Activated CD4-positive, alpha-beta T cell treated with anti-CD3 and anti-CD28 coated beads for 36 hours (primary cell): ENCODE measurements at regions not wholly inside any gene's neighbourhood (a gene's known extent, or its start where the extent isn't known, plus 50 kb on each side); places are given as distances from the start of the nearest gene placed in this dataset.

ENCODE experiments used
- ATAC-seq: fragments of 200-7000 bp; cut with Tn5 transposase; one replicate; pipeline ENCODE4 v1.10.0; 2021; ENCODE audit warnings: mild to moderate bottlenecking, moderate library complexity
- CTCF ChIA-PET: fragments of 350-600 bp; sonication (Branson Sonifier 250); formaldehyde crosslinking; loops from one replicate; lab custom pipeline; 2021; ENCODE audit warnings: antibody characterized with exemption; lab: Charles Lee
- POLR2A ChIA-PET: fragments of 350-600 bp; sonication (Branson Sonifier 250); formaldehyde crosslinking; loops from one replicate; lab custom pipeline; 2021; ENCODE audit warnings: antibody characterized with exemption, inconsistent platforms; lab: Charles Lee
- DNase-seq: peaks from one replicate; pipeline ENCODE4 v3.0.0-alpha.2; 2020
- H3K27ac Mint-ChIP-seq: one replicate; pipeline ENCODE4 v1.8.0; 2021; ENCODE audit warnings: mixed read lengths
- H3K27me3 Mint-ChIP-seq: one replicate; pipeline ENCODE4 v1.8.0; 2021; ENCODE audit warnings: mixed read lengths
- H3K36me3 Mint-ChIP-seq: one replicate; pipeline ENCODE4 v1.8.0; 2021; ENCODE audit warnings: low read depth, mixed read lengths
- H3K4me1 Mint-ChIP-seq: one replicate; pipeline ENCODE4 v1.8.0; 2021; ENCODE audit warnings: mixed read lengths
- H3K4me3 Mint-ChIP-seq: one replicate; pipeline ENCODE4 v1.8.0; 2021; ENCODE audit warnings: mild to moderate bottlenecking, moderate library complexity, mixed read lengths
- H3K9me3 Mint-ChIP-seq: one replicate; pipeline ENCODE4 v1.8.0; 2021; ENCODE audit warnings: low read depth, mixed read lengths
- intact Hi-C, 2 experiments: fragments of 100-400 bp; cut with DNase I in 1 of 2; cut with micrococcal nuclease in 1 of 2; formaldehyde crosslinking; loops; one replicate each; pipeline versions ENCODE4 v1.14.2 to v1.15.1; 2022 to 2024; cut with DNase I, micrococcal nuclease

DNA sequence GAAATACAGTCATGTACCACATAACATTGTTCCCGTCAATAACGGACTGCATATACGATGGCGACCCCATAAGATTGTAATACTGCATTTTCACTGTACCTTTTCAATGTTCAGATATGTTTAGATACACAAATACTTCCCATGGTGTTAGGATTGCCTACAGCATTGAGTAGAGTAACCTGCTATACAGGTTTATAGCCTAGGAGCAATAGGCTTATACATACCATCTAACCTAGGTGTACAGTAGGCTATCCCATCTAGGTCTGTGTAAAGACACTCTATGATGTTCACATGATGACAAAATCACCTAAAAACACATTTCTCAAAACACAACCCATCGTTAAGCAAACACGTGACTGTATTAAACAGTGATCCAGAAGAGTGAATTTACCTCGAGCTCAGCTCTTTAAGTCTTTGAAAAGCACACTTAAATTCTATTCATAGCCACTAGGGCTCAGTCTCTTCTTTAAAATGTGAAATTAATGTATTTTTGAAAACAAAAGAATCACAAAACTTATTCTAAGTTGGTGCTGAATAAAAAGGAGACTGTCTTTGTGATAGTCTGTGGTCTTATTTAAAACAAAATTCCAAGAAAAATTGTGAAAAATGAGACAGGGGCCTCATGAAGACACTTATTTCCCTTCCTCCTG is 239.1 kb upstream of the ARID2 start:
- intact Hi-C loops = no loop called here
- no peak for ATAC-seq
- no peaks in the 10 kb centered on the region for H3K4me1 Mint-ChIP-seq
- DNase-seq = no peak
- no peak overlapping the region for H3K4me3 Mint-ChIP-seq
- no peaks in the 10 kb centered on the region for H3K36me3 Mint-ChIP-seq
- H3K27ac Mint-ChIP-seq = no peak overlapping the region
- H3K27me3 Mint-ChIP-seq = no peaks in the 10 kb centered on the region
- peaks cover 7% of the 10 kb centered on the region for H3K9me3 Mint-ChIP-seq
- ChIA-PET CTCF (interaction anchor here (1.0 kb wide), 1 partner anchor 54 kb away, joined by 3 read pairs; no protein-coding TSS in a partner anchor), POLR2A (no interaction called here)

DNA sequence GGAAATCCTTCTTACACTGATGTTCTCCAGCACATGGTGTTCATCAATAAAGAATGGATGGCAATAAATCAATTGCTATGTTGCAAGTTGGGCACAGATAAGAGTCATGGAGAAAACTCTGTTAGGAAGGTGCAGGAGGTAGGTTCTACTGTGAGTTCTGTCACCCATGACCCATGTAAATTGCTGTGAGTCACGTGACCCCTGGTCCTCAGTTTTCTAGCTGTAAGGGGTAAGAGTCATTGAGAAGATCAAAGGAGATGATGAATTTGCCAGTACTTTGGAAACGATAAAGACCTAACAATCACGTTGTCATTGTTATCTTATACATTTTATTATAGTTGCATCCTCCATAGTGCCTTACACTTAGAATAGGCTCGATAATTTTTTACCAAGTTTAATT is 235.2 kb upstream of the ARID2 start:
- peaks cover 7% of the 10 kb centered on the region for H3K9me3 Mint-ChIP-seq
- H3K4me3 Mint-ChIP-seq = no peak overlapping the region
- no peaks in the 10 kb centered on the region for H3K4me1 Mint-ChIP-seq
- ATAC-seq (no peak), DNase-seq (no peak)
- intact Hi-C loops = no loop called here
- H3K36me3 Mint-ChIP-seq = no peaks in the 10 kb centered on the region
- H3K27me3 Mint-ChIP-seq = no peaks in the 10 kb centered on the region
- no peak overlapping the region for H3K27ac Mint-ChIP-seq
- POLR2A ChIA-PET = no interaction called here
- CTCF ChIA-PET = no interaction called here

DNA sequence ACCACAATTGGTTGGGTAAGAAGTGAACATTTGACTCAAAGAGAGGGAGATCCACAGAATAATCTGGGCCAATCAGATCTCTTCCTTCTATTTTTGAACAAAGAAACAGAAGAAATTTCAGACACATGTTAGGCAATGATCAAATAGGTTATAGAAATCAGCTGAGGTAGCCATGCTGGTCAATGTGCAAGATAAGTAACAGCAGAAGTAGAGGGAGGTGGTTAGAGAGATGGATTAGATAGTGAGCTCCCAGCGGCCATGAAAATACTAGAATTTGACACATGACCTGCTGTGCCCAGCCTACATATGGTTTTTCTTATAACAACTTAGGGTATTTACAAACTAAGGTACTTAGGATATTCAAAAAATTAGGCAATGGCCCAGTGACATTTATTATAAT is 230.9 kb upstream of the ARID2 start:
- no peaks in the 10 kb centered on the region for H3K36me3 Mint-ChIP-seq
- no peaks in the 10 kb centered on the region for H3K4me1 Mint-ChIP-seq
- DNase-seq (no peak), ATAC-seq (no peak)
- ChIA-PET CTCF (interaction anchor here (1.1 kb wide), 1 partner anchor 387 kb away, joined by 3 read pairs; no protein-coding TSS in a partner anchor), POLR2A (no interaction called here)
- intact Hi-C loops = no loop called here
- no peaks in the 10 kb centered on the region for H3K9me3 Mint-ChIP-seq
- H3K27ac Mint-ChIP-seq = no peak overlapping the region
- no peak overlapping the region for H3K4me3 Mint-ChIP-seq
- H3K27me3 Mint-ChIP-seq = no peaks in the 10 kb centered on the region

DNA sequence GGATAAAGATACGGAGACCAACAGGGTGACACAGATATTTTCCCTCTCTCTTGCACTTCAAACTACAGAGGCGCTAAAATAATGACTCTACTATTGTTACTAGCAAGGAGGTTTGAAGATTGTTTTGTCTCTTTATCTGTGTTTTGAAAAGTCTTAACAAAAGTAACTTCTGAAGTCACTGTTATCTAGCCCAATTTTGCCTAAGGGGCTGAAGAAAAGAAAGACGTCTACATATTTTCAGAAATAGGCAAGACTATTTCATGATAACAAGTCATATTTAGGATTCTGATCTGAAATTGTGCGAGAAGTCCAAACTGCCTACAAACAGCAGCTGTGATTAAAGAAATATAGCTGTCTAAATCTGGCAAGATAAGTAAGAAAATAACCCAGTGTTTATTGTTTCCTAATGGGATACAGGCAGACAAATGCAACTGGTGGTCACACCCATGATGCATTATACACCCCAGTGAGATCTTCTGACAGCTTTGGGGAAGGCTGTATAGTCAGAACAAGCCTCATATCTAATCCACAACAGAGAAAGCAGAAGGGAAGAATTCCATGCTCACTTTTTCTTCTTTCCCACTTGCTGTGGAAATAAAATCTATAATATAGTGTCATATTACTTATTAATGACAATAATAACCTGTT is 226.9 kb upstream of the ARID2 start:
- ChIA-PET POLR2A (no interaction called here), CTCF (no interaction called here)
- no peak for ATAC-seq
- Mint-ChIP-seq H3K4me1 (no peaks in the 10 kb centered on the region), H3K27ac (no peak overlapping the region), H3K36me3 (no peaks in the 10 kb centered on the region), H3K27me3 (no peaks in the 10 kb centered on the region), H3K9me3 (no peaks in the 10 kb centered on the region), H3K4me3 (no peak overlapping the region)
- no peak for DNase-seq
- intact Hi-C loops = no loop called here

DNA sequence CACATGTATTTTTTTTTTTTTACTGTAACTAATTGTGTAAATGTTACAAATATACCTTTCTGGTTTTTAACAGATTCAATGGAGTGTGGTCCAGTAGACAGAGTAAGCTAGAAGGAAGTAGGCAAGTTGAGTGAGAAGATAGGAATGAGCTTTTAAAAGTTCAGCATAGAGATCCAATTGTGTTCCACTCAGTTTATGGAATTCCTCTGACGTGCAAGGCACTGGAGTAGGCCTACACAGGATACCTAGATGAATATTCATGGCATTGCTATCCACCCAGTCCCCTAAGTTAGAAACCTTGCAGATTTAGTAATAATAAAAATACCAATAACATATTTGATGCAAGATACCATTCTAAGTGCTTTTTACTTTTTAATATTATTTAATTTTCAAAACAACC is 225.6 kb upstream of the ARID2 start:
- intact Hi-C loops = no loop called here
- H3K9me3 Mint-ChIP-seq = no peaks in the 10 kb centered on the region
- no peak overlapping the region for H3K4me3 Mint-ChIP-seq
- DNase-seq (no peak), ATAC-seq (no peak)
- no peak overlapping the region for H3K27ac Mint-ChIP-seq
- H3K36me3 Mint-ChIP-seq = no peaks in the 10 kb centered on the region
- ChIA-PET POLR2A (no interaction called here), CTCF (no interaction called here)
- H3K27me3 Mint-ChIP-seq = no peaks in the 10 kb centered on the region
- no peaks in the 10 kb centered on the region for H3K4me1 Mint-ChIP-seq

DNA sequence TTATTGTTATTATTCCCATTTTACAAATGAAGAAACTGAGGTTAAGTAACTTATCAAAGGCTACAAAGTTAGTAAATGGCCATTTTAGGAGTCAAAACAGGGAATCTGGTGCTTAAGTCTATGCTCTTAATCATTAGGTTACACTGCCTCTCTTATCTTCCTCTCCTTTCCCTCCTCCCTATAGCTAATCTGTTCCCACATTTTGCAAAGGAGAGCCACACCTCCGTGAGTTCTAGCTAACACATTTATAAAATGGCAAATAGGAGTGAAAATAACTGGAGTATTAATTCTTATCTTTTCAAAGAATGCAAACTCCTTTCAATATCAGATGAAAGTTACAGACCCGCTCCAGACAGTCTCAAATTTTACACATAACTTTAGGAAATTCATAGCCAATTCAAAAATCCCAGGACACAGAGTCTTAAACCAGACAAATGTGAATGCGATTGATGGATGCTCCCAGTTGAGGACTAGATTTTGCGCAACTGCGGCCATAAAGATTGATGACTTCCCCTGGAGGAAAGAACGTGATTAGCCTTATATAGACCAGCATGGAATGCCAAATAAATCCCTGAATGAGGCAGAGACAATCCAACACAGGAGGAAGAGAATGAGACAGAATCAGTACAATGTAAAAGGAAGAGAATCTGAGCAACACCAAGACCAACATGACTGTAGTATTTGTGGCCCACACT is 225.0 kb upstream of the ARID2 start:
- Mint-ChIP-seq H3K27ac (no peak overlapping the region), H3K9me3 (no peaks in the 10 kb centered on the region), H3K4me3 (no peak overlapping the region), H3K27me3 (no peaks in the 10 kb centered on the region), H3K4me1 (no peaks in the 10 kb centered on the region), H3K36me3 (no peaks in the 10 kb centered on the region)
- intact Hi-C loops = no loop called here
- POLR2A ChIA-PET = no interaction called here
- ATAC-seq (no peak), DNase-seq (no peak)
- CTCF ChIA-PET = no interaction called here

DNA sequence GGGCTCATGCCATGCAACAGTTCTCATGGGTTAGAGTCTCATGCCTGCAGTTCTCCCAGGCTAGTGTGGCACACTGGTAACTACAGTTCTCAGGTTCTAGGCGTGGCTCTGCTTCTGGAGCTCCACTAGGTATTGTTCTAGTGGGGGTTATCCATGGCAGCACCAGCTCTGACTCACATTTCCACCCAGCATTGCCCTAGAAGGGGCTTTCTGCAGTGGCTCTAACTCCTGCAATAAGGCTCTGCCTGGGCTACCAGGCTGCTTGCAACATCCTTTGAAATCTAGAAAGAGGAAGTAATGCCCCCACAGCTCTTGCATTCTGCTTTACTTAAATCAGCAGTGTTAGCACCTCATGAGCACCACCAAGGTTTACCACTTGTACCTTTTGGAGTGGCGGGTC is 220.3 kb upstream of the ARID2 start:
- no peaks in the 10 kb centered on the region for H3K4me1 Mint-ChIP-seq
- no peak overlapping the region for H3K27ac Mint-ChIP-seq
- no peak for DNase-seq
- no peaks in the 10 kb centered on the region for H3K27me3 Mint-ChIP-seq
- ChIA-PET CTCF (no interaction called here), POLR2A (no interaction called here)
- intact Hi-C loops = no loop called here
- H3K4me3 Mint-ChIP-seq = no peak overlapping the region
- peaks cover 4% of the 10 kb centered on the region for H3K9me3 Mint-ChIP-seq
- ATAC-seq = no peak
- no peaks in the 10 kb centered on the region for H3K36me3 Mint-ChIP-seq

DNA sequence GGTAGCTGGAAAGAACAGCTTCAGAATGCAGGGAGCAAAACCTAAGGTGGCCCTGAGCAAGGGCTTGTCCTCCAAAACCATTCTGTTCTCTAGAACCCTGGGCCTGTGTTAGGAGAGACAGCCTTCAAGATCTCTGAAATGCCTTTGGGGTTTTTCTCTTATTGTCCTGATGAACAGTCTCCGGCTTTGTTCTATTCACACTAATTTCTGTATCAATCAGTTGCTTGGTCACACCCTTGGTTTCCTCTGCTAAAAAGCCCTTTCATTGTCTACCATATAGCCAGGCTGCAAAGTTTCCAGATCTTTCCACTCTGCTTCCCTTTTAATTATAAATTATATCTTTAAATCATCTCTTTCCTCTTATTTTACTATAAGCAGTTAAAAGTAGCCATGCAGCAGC is 219.9 kb upstream of the ARID2 start:
- Mint-ChIP-seq H3K4me1 (no peaks in the 10 kb centered on the region), H3K9me3 (peaks cover 4% of the 10 kb centered on the region), H3K27me3 (no peaks in the 10 kb centered on the region), H3K4me3 (no peak overlapping the region), H3K27ac (no peak overlapping the region), H3K36me3 (no peaks in the 10 kb centered on the region)
- no peak for ATAC-seq
- DNase-seq = no peak
- intact Hi-C loops = no loop called here
- CTCF ChIA-PET = no interaction called here
- POLR2A ChIA-PET = no interaction called here

DNA sequence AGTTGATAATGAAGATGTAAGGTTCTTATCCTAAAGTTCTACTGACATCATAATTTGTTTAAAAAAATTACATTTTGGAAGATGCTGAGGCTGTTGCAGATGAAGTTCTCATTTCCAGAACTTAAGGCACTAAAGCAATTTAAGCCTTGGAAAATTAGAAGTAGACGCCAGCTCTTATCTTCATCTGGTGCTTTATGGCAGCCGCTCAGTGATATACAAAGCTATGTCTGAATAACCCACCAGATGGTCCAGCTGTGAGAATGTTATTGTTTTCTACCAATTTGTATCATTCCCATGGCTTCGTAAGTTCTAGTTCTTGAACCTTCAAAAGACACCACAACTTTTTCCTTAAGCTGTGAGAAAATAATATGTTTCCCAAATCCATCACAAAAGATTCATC is 212.1 kb upstream of the ARID2 start:
- DNase-seq (no peak), ATAC-seq (no peak)
- no peaks in the 10 kb centered on the region for H3K9me3 Mint-ChIP-seq
- H3K36me3 Mint-ChIP-seq = no peaks in the 10 kb centered on the region
- intact Hi-C loops = loop anchor here in 1 of 2 experiments (1.0 kb wide), 1 partner anchor 10 kb away; no protein-coding TSS in a partner anchor
- H3K27me3 Mint-ChIP-seq = no peaks in the 10 kb centered on the region
- no peak overlapping the region for H3K27ac Mint-ChIP-seq
- POLR2A ChIA-PET = no interaction called here
- no peak overlapping the region for H3K4me3 Mint-ChIP-seq
- CTCF ChIA-PET = interaction anchor here (0.5 to 1.6 kb wide), 4 partner anchors 10 to 88 kb away, joined by 3 to 8 read pairs (median 4); no protein-coding TSS in a partner anchor
- peaks cover 16% of the 10 kb centered on the region for H3K4me1 Mint-ChIP-seq

DNA sequence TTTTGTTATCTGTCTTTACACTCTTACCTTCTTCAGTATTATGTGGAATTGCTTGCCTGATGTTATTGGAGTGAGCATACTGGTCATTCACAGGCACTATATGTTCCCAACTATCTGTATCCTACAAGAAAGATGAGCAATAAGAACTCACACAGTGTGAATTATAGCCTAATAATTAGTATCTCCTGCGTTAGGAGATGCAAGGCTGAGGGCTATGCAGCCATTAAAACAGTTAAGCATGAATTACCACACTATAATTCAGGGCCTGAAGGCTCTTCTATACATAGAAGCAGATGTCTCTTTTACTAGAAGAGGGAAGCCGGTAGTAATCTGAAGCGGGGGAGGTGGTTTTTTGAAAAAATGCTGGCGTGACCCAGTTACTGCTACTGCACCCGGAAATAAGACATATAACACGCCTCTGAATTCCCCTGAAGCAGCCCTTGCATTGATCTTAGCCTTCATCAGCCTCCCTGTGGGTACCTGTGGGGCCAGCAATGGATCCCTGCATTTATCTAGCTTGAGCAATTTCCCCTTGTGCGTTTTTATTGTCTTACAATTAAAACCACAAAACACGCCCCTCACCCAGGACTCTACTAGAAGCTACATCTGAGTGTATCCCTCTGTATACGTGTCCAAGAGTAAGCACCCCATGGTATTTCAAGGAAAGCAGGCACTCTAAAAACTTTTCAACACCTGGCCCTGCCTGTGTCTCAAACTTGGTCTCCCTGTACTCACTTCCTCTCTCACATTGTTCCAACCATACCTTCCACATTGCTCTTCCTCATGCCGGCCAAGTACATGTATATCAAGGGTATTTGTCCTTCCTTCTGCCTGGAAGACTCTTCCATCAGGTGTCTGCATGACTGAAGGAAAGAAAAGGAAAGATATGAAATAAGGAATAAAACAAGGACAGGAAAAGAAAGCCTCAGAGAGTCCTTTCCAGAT is 210.9 kb upstream of the ARID2 start:
- Mint-ChIP-seq H3K4me3 (no peak overlapping the region), H3K36me3 (no peaks in the 10 kb centered on the region), H3K27me3 (no peaks in the 10 kb centered on the region), H3K4me1 (peaks cover 16% of the 10 kb centered on the region), H3K9me3 (peaks cover 9% of the 10 kb centered on the region), H3K27ac (peak overlapping the region; percentile 89)
- DNase-seq (peak; percentile 65), ATAC-seq (peak; percentile 97)
- ChIA-PET POLR2A (no interaction called here), CTCF (interaction anchor here (0.8 to 1.0 kb wide), 2 partner anchors 11 to 303 kb away, joined by 4 read pairs; partner anchors contain the start of gene ANO6)
- intact Hi-C loops = no loop called here

DNA sequence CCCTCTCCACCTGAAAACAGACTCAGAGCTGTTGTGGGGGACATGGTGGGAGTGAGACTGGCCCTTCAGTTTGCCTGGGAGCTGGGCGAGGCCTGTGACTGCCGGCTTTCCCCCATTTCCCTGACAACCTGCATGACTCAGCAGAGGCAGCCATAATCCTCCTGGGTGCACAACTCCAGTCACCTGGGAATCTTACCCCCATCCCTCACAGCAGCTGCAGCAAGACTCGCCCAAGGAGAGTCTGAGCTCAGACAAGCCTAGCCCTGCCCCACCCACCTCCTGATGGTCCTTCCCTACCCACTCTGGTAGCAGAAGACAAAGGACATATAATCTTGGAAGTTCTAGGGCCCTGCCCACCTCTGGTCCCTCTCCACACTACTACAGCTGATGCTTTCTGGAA is 207.3 kb upstream of the ARID2 start:
- POLR2A ChIA-PET = no interaction called here
- Mint-ChIP-seq H3K4me1 (peaks cover 16% of the 10 kb centered on the region), H3K9me3 (peaks cover 14% of the 10 kb centered on the region), H3K36me3 (no peaks in the 10 kb centered on the region), H3K4me3 (no peak overlapping the region), H3K27me3 (no peaks in the 10 kb centered on the region), H3K27ac (no peak overlapping the region)
- CTCF ChIA-PET = interaction anchor here (1.6 kb wide), 1 partner anchor 22 kb away, joined by 3 read pairs; no protein-coding TSS in a partner anchor
- DNase-seq = no peak
- no peak for ATAC-seq
- intact Hi-C loops = no loop called here
